ENCODE measurements at regions not wholly inside any gene's neighbourhood (a gene's known extent, or its start where the extent isn't known, plus 50 kb on each side); places are given as distances from the start of the nearest gene placed in this dataset.

DNA sequence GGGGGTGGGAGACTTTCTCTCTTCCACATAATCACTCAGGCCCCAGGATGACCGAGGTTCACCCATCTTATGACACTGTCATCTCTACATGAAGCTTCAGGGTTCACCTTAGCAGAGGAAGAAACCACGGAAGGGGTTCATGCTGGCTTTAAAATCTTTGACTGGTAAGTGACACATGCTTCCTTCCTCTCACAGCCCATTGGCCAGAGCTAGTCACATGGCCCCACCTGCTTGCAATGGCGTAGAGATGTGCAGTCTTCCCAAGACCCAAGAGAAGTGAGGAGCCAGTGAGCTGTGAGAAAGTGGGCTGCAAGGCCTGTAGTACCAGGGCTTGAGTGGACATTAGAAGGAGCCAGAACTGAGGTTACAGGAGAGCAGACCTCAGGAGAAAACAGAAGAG, 180.3 kb downstream of the AXIN2 start:
- Histone ChIP-seq H3K79me2 (ENCODE audit: insufficient read depth, low read length) (no peaks in the 10 kb centered on the region), H3K27me3 (ENCODE audit: insufficient read depth, low read length) (peaks cover 12% of the 10 kb centered on the region), H3K4me3 (ENCODE audit: insufficient read depth, low read length) (no peak overlapping the region), H3K4me1 (ENCODE audit: insufficient read depth, low read length) (no peaks in the 10 kb centered on the region), H3K4me2 (ENCODE audit: insufficient read depth, low read length) (no peak overlapping the region), H3K36me3 (ENCODE audit: insufficient read depth, low read length) (no peaks in the 10 kb centered on the region), H2AFZ (ENCODE audit: low read length) (no peak overlapping the region), H3K27ac (ENCODE audit: low read depth, low read length) (no peak overlapping the region), H3K9me3 (ENCODE audit: low read depth, low read length) (no peaks in the 10 kb centered on the region), H4K20me1 (ENCODE audit: insufficient read depth, low read length) (no peaks in the 10 kb centered on the region)
- no peak for DNase-seq (ENCODE audit: insufficient read length, low spot score, missing footprints)
- TF ChIP-seq, protein P1, sequence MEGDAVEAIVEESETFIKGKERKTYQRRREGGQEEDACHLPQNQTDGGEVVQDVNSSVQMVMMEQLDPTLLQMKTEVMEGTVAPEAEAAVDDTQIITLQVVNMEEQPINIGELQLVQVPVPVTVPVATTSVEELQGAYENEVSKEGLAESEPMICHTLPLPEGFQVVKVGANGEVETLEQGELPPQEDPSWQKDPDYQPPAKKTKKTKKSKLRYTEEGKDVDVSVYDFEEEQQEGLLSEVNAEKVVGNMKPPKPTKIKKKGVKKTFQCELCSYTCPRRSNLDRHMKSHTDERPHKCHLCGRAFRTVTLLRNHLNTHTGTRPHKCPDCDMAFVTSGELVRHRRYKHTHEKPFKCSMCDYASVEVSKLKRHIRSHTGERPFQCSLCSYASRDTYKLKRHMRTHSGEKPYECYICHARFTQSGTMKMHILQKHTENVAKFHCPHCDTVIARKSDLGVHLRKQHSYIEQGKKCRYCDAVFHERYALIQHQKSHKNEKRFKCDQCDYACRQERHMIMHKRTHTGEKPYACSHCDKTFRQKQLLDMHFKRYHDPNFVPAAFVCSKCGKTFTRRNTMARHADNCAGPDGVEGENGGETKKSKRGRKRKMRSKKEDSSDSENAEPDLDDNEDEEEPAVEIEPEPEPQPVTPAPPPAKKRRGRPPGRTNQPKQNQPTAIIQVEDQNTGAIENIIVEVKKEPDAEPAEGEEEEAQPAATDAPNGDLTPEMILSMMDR (IDR thresholded peaks at IDR 0.05; ENCODE audit: extremely low read depth, low read depth, low read length): no peak

DNA sequence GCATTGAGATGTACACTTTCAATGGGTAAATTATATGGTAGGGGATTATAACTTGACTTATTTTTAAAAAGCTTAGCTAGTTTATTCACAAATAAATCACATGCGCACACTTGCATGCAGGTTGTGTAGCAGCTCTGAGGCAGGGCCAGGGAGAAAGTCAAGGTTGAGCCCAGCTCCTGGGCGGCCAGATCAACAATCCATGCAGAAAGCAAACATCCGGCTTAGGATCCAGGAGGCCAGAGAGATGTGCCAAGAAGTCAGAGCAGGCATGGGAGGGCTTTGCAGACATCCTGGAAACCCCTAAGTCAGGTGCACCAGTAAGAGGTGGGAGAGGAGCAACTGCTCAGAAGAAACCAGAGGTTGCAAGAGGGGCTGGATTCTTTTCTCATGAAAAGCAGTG, 186.5 kb downstream of the AXIN2 start:
- Histone ChIP-seq H3K27ac (ENCODE audit: low read depth, low read length) (no peak overlapping the region), H3K36me3 (ENCODE audit: insufficient read depth, low read length) (no peaks in the 10 kb centered on the region), H3K4me2 (ENCODE audit: insufficient read depth, low read length) (no peak overlapping the region), H3K4me3 (ENCODE audit: insufficient read depth, low read length) (no peak overlapping the region), H2AFZ (ENCODE audit: low read length) (no peak overlapping the region), H4K20me1 (ENCODE audit: insufficient read depth, low read length) (no peaks in the 10 kb centered on the region), H3K27me3 (ENCODE audit: insufficient read depth, low read length) (peaks cover 34% of the 10 kb centered on the region), H3K9me3 (ENCODE audit: low read depth, low read length) (no peaks in the 10 kb centered on the region), H3K4me1 (ENCODE audit: insufficient read depth, low read length) (no peaks in the 10 kb centered on the region), H3K79me2 (ENCODE audit: insufficient read depth, low read length) (no peaks in the 10 kb centered on the region)
- no peak for DNase-seq (ENCODE audit: insufficient read length, low spot score, missing footprints)
- TF ChIP-seq, protein P1 (IDR thresholded peaks at IDR 0.05; ENCODE audit: extremely low read depth, low read depth, low read length): no peak

DNA sequence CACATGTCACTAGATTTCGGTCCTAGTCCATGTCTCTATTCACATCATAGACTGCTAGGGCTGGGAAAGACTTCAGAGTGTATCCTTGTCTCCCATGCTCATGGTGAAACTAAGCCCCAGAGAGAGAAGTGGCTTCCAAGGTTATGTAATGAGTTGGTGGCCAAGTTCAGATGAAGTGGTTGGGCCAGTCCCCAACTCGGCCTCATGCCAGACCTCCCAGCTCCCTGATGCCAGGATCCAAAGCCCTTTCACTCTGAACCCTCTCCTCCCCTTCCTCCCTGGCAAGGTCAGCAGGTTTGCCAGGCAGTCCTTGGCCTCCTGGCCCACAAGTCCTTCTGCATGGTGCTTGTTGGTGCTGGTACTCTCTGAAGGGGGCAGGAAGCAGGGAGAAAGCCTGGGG, 189.7 kb downstream of the AXIN2 start:
- H3K9me3 ChIP-seq (ENCODE audit: low read depth, low read length): no peaks in the 10 kb centered on the region
- no peak for DNase-seq (ENCODE audit: insufficient read length, low spot score, missing footprints)
- H3K4me3 ChIP-seq (ENCODE audit: insufficient read depth, low read length): no peak overlapping the region
- H3K27ac ChIP-seq (ENCODE audit: low read depth, low read length): no peak overlapping the region
- H3K36me3 ChIP-seq (ENCODE audit: insufficient read depth, low read length): no peaks in the 10 kb centered on the region
- no peaks in the 10 kb centered on the region for H3K79me2 ChIP-seq (ENCODE audit: insufficient read depth, low read length)
- TF ChIP-seq, protein P1 (IDR thresholded peaks at IDR 0.05; ENCODE audit: extremely low read depth, low read depth, low read length): no peak
- no peaks in the 10 kb centered on the region for H3K4me1 ChIP-seq (ENCODE audit: insufficient read depth, low read length)
- H2AFZ ChIP-seq (ENCODE audit: low read length): no peak overlapping the region
- H3K27me3 ChIP-seq (ENCODE audit: insufficient read depth, low read length): peaks cover 34% of the 10 kb centered on the region
- H3K4me2 ChIP-seq (ENCODE audit: insufficient read depth, low read length): no peak overlapping the region
- no peaks in the 10 kb centered on the region for H4K20me1 ChIP-seq (ENCODE audit: insufficient read depth, low read length)

DNA sequence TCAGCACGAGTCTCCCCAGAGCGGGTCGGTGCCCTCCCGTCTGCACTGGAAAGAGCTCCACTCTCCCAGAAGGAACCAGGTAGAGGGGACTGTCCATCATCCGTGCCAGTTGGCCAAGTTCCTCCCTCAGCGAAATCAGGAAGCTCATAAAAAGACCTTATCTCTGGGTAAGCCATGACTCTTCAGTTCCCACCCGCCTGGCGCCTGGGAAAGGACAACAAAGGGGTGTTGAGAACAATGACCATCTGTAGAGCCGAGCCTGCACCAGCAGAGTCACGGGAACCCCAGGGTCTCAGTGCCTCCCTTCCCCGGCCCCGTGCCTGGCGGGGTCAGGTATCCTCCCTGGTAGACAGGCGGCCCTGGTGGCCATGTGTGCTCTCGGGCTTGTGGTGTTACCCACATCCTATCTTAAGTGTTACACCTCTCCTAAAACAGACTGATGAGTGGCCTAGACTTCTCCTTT, 190.7 kb downstream of the AXIN2 start:
- Histone ChIP-seq H3K36me3 (ENCODE audit: insufficient read depth, low read length) (no peaks in the 10 kb centered on the region), H3K9me3 (ENCODE audit: low read depth, low read length) (no peaks in the 10 kb centered on the region), H3K27me3 (ENCODE audit: insufficient read depth, low read length) (peaks cover 34% of the 10 kb centered on the region), H3K4me2 (ENCODE audit: insufficient read depth, low read length) (no peak overlapping the region), H3K79me2 (ENCODE audit: insufficient read depth, low read length) (no peaks in the 10 kb centered on the region), H2AFZ (ENCODE audit: low read length) (no peak overlapping the region), H3K4me3 (ENCODE audit: insufficient read depth, low read length) (no peak overlapping the region), H4K20me1 (ENCODE audit: insufficient read depth, low read length) (no peaks in the 10 kb centered on the region), H3K4me1 (ENCODE audit: insufficient read depth, low read length) (no peaks in the 10 kb centered on the region), H3K27ac (ENCODE audit: low read depth, low read length) (no peak overlapping the region)
- no peak for DNase-seq (ENCODE audit: insufficient read length, low spot score, missing footprints)
- TF ChIP-seq, protein P1 (IDR thresholded peaks at IDR 0.05; ENCODE audit: extremely low read depth, low read depth, low read length): no peak
